GM23338 (cell line): ENCODE measurements at regions not wholly inside any gene's neighbourhood (a gene's known extent, or its start where the extent isn't known, plus 50 kb on each side); places are given as distances from the start of the nearest gene placed in this dataset.

Experiments used
- ATAC-seq: fragments of 200-7000 bp; cut with Tn5 transposase; 3 replicates; pipeline ENCODE4 v1.9.1; 2020
- DNase-seq: peaks from one replicate; pipeline ENCODE4 v3.0.0-alpha.2; 2015; ENCODE audit warnings: low spot score
- H2AFZ ChIP-seq: fragments of 200-600 bp; sonication (generic); 2 replicates; pipeline ENCODE4 v1.8.0; 2016; ENCODE audit warnings: antibody characterized with exemption, mild to moderate bottlenecking, moderate library complexity
- H3F3A ChIP-seq: fragments of 200-600 bp; sonication (generic); replicated peaks from 2 replicates; pipeline ENCODE4 v1.8.0; 2017; ENCODE audit warnings: antibody characterized with exemption, mixed run types, low read depth
- H3K27ac ChIP-seq: fragments of 200-600 bp; sonication (generic); 2 replicates; pipeline ENCODE4 v1.6.1; 2016; ENCODE audit warnings: low read depth
- H3K27me3 ChIP-seq: fragments of 200-600 bp; sonication (generic); 2 replicates; pipeline ENCODE4 v1.8.0; 2016; ENCODE audit warnings: mild to moderate bottlenecking, mixed run types, moderate library complexity; ENCODE audit not compliant: insufficient read depth
- H3K36me3 ChIP-seq: fragments of 200-600 bp; sonication (generic); 2 replicates; pipeline ENCODE4 v1.8.0; 2016; ENCODE audit warnings: mild to moderate bottlenecking; ENCODE audit not compliant: insufficient read depth
- H3K4me1 ChIP-seq: fragments of 200-600 bp; sonication (generic); 2 replicates; pipeline ENCODE4 v1.8.0; 2016; ENCODE audit warnings: mild to moderate bottlenecking, moderate library complexity; ENCODE audit not compliant: insufficient read depth
- H3K4me2 ChIP-seq: fragments of 200-600 bp; sonication (generic); 2 replicates; pipeline ENCODE4 v1.7.1; 2017; ENCODE audit warnings: mixed run types
- H3K4me3 ChIP-seq: fragments of 200-600 bp; sonication (generic); 2 replicates; pipeline ENCODE4 v1.6.1; 2016; ENCODE audit warnings: mixed run types
- H3K79me2 ChIP-seq: fragments of 200-600 bp; sonication (generic); replicated peaks from 2 replicates; pipeline ENCODE4 v1.8.0; 2017; ENCODE audit warnings: mild to moderate bottlenecking; ENCODE audit not compliant: insufficient read depth
- H3K9me2 ChIP-seq: fragments of 200-600 bp; sonication (generic); 2 replicates; pipeline ENCODE4 v1.8.0; 2017; ENCODE audit not compliant: insufficient read depth
- H4K20me1 ChIP-seq: fragments of 200-600 bp; sonication (generic); replicated peaks from 2 replicates; pipeline ENCODE4 v1.8.0; 2017; ENCODE audit warnings: mild to moderate bottlenecking; ENCODE audit not compliant: insufficient read depth
- H3K27ac Mint-ChIP-seq: 2 replicates; pipeline ENCODE4 v1.8.0; 2020; ENCODE audit warnings: inconsistent platforms, mild to moderate bottlenecking, moderate library complexity, mixed read lengths
- H3K27me3 Mint-ChIP-seq: 3 replicates; pipeline ENCODE4 v1.8.0; 2022; ENCODE audit warnings: low read depth, mild to moderate bottlenecking, moderate library complexity, mixed read lengths, inconsistent platforms; ENCODE audit not compliant: insufficient read depth, poor library complexity
- H3K36me3 Mint-ChIP-seq: 3 replicates; pipeline ENCODE4 v1.8.0; 2021; ENCODE audit warnings: low read depth, mild to moderate bottlenecking, inconsistent platforms, moderate library complexity, mixed read lengths
- H3K4me1 Mint-ChIP-seq: 3 replicates; pipeline ENCODE4 v1.8.0; 2020; ENCODE audit warnings: mild to moderate bottlenecking, inconsistent platforms, mixed read lengths
- H3K4me3 Mint-ChIP-seq: 3 replicates; pipeline ENCODE4 v1.8.0; 2021; ENCODE audit warnings: moderate library complexity, mild to moderate bottlenecking, inconsistent platforms, mixed read lengths
- H3K9me3 Mint-ChIP-seq: 3 replicates; pipeline ENCODE4 v1.8.0; 2020; ENCODE audit warnings: moderate library complexity, mild to moderate bottlenecking, inconsistent platforms, mixed read lengths
- CREB1 ChIP-seq: fragments of 250-450 bp; sonication (Bioruptor Pico); IDR thresholded peaks from 2 replicates; pipeline ENCODE4 v1.5.0; 2020; ENCODE audit warnings: low read depth, mild to moderate bottlenecking, moderate library complexity
- EZH2 ChIP-seq: fragments of 200-600 bp; sonication (generic); IDR thresholded peaks from one replicate; pipeline ENCODE4 v1.8.0; 2017; ENCODE audit warnings: antibody characterized with exemption, mild to moderate bottlenecking, low read depth; ENCODE audit not compliant: unreplicated experiment
- EZH2phosphoT487 ChIP-seq: fragments of 200-600 bp; sonication (generic); IDR thresholded peaks from one replicate; pipeline ENCODE4 v1.8.1; 2018; ENCODE audit warnings: antibody characterized with exemption; ENCODE audit not compliant: unreplicated experiment
- JUNB ChIP-seq: IDR thresholded peaks from one replicate; pipeline ENCODE4 v1.6.1; 2016; ENCODE audit warnings: antibody characterized with exemption; ENCODE audit not compliant: unreplicated experiment
- NANOG ChIP-seq: IDR thresholded peaks from 2 replicates; pipeline ENCODE4 v1.6.1; 2016; ENCODE audit warnings: antibody characterized with exemption, borderline replicate concordance
- POLR2AphosphoS5 ChIP-seq: IDR thresholded peaks from 2 replicates; pipeline ENCODE4 v1.6.1; 2016; ENCODE audit warnings: antibody characterized with exemption, low read depth
- STAT1 ChIP-seq: IDR thresholded peaks from one replicate; pipeline ENCODE4 v1.6.1; 2016; ENCODE audit warnings: antibody characterized with exemption; ENCODE audit not compliant: unreplicated experiment
- ZNF114 ChIP-seq: fragments of 250-450 bp; sonication (Bioruptor Pico); IDR thresholded peaks from 2 replicates; pipeline ENCODE4 v1.5.0; 2020; ENCODE audit warnings: mild to moderate bottlenecking, moderate library complexity
- ZNF331 ChIP-seq: fragments of 250-450 bp; sonication (Bioruptor Pico); IDR thresholded peaks from 2 replicates; pipeline ENCODE4 v1.5.0; 2020; ENCODE audit warnings: low read depth, mild to moderate bottlenecking, moderate library complexity
- TF ChIP-seq, protein P1 (sequence below): IDR thresholded peaks from 2 replicates; pipeline ENCODE4 v1.6.1; 2016; ENCODE audit warnings: antibody characterized with exemption
- TF ChIP-seq, protein P2 (sequence below), 2 experiments: fragments of 200-600 bp in 1 of 2; sonication (generic) in 1 of 2; conservative IDR thresholded peaks; 2 replicates each; pipeline versions ENCODE4 v1.5.1 to v1.6.1; 2016 to 2017; ENCODE audit warnings: antibody characterized with exemption in 2 of 2, low read depth in 2 of 2, mild to moderate bottlenecking in 2 of 2, moderate library complexity in 1 of 2
- TF ChIP-seq, protein P3 (sequence below): fragments of 250-450 bp; sonication (Bioruptor Pico); IDR thresholded peaks from 2 replicates; pipeline ENCODE4 v1.5.0; 2020; ENCODE audit warnings: mild to moderate bottlenecking, moderate library complexity
- TF ChIP-seq, protein P4 (sequence below): IDR thresholded peaks from one replicate; pipeline ENCODE4 v1.6.1; 2018; ENCODE audit warnings: antibody characterized with exemption; ENCODE audit not compliant: unreplicated experiment

DNA sequence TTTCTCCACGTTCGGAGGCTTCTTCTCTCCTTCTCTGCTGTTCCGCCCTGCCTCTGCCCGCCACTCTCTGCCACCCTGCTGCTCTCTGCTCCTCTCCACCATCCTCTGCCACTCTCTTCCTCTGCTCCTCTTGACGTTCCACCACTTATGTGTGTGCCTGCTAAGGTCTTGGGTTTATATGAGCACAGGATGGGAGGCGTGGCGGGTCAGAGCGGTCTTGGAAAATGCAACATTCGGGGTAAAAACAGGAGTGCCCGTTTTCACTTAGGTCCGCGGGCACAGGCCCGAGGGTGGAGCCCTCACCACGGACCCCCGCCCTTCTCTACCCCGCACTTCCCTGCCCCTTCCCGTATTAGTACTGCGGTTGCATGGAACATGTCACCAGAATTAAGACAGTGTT is 114.4 kb upstream of the FBXL7 start:
- no peak overlapping the region for H3K4me3 ChIP-seq
- DNase-seq (no peak), ATAC-seq (no peak)
- peaks cover 4% of the 10 kb centered on the region for H3K27me3 Mint-ChIP-seq
- H3K27ac Mint-ChIP-seq = no peak overlapping the region
- H3K36me3 ChIP-seq = no peaks in the 10 kb centered on the region
- no peaks in the 10 kb centered on the region for H3F3A ChIP-seq
- peaks cover 3% of the 10 kb centered on the region; the same call in 2 of the 3 replicates for H3K4me1 Mint-ChIP-seq
- H3K4me3 Mint-ChIP-seq = no peak overlapping the region
- TF ChIP-seq, protein P1, sequence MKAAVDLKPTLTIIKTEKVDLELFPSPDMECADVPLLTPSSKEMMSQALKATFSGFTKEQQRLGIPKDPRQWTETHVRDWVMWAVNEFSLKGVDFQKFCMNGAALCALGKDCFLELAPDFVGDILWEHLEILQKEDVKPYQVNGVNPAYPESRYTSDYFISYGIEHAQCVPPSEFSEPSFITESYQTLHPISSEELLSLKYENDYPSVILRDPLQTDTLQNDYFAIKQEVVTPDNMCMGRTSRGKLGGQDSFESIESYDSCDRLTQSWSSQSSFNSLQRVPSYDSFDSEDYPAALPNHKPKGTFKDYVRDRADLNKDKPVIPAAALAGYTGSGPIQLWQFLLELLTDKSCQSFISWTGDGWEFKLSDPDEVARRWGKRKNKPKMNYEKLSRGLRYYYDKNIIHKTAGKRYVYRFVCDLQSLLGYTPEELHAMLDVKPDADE = no peak
- TF ChIP-seq, protein P2, sequence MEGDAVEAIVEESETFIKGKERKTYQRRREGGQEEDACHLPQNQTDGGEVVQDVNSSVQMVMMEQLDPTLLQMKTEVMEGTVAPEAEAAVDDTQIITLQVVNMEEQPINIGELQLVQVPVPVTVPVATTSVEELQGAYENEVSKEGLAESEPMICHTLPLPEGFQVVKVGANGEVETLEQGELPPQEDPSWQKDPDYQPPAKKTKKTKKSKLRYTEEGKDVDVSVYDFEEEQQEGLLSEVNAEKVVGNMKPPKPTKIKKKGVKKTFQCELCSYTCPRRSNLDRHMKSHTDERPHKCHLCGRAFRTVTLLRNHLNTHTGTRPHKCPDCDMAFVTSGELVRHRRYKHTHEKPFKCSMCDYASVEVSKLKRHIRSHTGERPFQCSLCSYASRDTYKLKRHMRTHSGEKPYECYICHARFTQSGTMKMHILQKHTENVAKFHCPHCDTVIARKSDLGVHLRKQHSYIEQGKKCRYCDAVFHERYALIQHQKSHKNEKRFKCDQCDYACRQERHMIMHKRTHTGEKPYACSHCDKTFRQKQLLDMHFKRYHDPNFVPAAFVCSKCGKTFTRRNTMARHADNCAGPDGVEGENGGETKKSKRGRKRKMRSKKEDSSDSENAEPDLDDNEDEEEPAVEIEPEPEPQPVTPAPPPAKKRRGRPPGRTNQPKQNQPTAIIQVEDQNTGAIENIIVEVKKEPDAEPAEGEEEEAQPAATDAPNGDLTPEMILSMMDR (conservative IDR thresholded peaks at IDR 0.05; ENCODE audit: low read depth in 2 of 2) = no peak
- TF ChIP-seq STAT1 (no peak), NANOG (no peak), EZH2phosphoT487 (no peak), POLR2AphosphoS5 (no peak), EZH2 (no peak), JUNB (no peak), ZNF331 (CRISPR knock-in tag) (no peak), CREB1 (CRISPR knock-in tag) (no peak), ZNF114 (no peak)
- TF ChIP-seq, protein P3, sequence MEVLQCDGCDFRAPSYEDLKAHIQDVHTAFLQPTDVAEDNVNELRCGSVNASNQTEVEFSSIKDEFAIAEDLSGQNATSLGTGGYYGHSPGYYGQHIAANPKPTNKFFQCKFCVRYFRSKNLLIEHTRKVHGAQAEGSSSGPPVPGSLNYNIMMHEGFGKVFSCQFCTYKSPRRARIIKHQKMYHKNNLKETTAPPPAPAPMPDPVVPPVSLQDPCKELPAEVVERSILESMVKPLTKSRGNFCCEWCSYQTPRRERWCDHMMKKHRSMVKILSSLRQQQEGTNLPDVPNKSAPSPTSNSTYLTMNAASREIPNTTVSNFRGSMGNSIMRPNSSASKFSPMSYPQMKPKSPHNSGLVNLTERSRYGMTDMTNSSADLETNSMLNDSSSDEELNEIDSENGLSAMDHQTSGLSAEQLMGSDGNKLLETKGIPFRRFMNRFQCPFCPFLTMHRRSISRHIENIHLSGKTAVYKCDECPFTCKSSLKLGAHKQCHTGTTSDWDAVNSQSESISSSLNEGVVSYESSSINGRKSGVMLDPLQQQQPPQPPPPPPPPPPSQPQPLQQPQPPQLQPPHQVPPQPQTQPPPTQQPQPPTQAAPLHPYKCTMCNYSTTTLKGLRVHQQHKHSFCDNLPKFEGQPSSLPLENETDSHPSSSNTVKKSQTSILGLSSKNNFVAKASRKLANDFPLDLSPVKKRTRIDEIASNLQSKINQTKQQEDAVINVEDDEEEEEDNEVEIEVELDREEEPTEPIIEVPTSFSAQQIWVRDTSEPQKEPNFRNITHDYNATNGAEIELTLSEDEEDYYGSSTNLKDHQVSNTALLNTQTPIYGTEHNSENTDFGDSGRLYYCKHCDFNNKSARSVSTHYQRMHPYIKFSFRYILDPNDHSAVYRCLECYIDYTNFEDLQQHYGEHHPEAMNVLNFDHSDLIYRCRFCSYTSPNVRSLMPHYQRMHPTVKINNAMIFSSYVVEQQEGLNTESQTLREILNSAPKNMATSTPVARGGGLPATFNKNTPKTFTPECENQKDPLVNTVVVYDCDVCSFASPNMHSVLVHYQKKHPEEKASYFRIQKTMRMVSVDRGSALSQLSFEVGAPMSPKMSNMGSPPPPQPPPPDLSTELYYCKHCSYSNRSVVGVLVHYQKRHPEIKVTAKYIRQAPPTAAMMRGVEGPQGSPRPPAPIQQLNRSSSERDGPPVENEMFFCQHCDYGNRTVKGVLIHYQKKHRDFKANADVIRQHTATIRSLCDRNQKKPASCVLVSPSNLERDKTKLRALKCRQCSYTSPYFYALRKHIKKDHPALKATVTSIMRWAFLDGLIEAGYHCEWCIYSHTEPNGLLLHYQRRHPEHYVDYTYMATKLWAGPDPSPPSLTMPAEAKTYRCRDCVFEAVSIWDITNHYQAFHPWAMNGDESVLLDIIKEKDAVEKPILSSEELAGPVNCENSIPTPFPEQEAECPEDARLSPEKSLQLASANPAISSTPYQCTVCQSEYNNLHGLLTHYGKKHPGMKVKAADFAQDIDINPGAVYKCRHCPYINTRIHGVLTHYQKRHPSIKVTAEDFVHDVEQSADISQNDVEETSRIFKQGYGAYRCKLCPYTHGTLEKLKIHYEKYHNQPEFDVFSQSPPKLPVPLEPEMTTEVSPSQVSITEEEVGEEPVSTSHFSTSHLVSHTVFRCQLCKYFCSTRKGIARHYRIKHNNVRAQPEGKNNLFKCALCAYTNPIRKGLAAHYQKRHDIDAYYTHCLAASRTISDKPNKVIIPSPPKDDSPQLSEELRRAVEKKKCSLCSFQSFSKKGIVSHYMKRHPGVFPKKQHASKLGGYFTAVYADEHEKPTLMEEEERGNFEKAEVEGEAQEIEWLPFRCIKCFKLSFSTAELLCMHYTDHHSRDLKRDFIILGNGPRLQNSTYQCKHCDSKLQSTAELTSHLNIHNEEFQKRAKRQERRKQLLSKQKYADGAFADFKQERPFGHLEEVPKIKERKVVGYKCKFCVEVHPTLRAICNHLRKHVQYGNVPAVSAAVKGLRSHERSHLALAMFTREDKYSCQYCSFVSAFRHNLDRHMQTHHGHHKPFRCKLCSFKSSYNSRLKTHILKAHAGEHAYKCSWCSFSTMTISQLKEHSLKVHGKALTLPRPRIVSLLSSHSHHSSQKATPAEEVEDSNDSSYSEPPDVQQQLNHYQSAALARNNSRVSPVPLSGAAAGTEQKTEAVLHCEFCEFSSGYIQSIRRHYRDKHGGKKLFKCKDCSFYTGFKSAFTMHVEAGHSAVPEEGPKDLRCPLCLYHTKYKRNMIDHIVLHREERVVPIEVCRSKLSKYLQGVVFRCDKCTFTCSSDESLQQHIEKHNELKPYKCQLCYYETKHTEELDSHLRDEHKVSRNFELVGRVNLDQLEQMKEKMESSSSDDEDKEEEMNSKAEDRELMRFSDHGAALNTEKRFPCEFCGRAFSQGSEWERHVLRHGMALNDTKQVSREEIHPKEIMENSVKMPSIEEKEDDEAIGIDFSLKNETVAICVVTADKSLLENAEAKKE (CRISPR knock-in tag) = no peak
- TF ChIP-seq, protein P4, sequence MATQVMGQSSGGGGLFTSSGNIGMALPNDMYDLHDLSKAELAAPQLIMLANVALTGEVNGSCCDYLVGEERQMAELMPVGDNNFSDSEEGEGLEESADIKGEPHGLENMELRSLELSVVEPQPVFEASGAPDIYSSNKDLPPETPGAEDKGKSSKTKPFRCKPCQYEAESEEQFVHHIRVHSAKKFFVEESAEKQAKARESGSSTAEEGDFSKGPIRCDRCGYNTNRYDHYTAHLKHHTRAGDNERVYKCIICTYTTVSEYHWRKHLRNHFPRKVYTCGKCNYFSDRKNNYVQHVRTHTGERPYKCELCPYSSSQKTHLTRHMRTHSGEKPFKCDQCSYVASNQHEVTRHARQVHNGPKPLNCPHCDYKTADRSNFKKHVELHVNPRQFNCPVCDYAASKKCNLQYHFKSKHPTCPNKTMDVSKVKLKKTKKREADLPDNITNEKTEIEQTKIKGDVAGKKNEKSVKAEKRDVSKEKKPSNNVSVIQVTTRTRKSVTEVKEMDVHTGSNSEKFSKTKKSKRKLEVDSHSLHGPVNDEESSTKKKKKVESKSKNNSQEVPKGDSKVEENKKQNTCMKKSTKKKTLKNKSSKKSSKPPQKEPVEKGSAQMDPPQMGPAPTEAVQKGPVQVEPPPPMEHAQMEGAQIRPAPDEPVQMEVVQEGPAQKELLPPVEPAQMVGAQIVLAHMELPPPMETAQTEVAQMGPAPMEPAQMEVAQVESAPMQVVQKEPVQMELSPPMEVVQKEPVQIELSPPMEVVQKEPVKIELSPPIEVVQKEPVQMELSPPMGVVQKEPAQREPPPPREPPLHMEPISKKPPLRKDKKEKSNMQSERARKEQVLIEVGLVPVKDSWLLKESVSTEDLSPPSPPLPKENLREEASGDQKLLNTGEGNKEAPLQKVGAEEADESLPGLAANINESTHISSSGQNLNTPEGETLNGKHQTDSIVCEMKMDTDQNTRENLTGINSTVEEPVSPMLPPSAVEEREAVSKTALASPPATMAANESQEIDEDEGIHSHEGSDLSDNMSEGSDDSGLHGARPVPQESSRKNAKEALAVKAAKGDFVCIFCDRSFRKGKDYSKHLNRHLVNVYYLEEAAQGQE = no peak
- H3K4me2 ChIP-seq = no peak overlapping the region
- H2AFZ ChIP-seq = no peak overlapping the region; the same call in 1 of the 2 replicates
- no peaks in the 10 kb centered on the region for H4K20me1 ChIP-seq
- no peaks in the 10 kb centered on the region for H3K79me2 ChIP-seq
- H3K9me3 Mint-ChIP-seq = no peaks in the 10 kb centered on the region; the same call in 2 of the 3 replicates
- H3K27me3 ChIP-seq = no peaks in the 10 kb centered on the region
- no peaks in the 10 kb centered on the region; the same call in 2 of the 3 replicates for H3K36me3 Mint-ChIP-seq
- no peak overlapping the region for H3K27ac ChIP-seq
- peaks cover 3% of the 10 kb centered on the region; the same call in 1 of the 2 replicates for H3K4me1 ChIP-seq
- H3K9me2 ChIP-seq = no peaks in the 10 kb centered on the region
